Panc1 (cell line): ENCODE measurements at regions not wholly inside any gene's neighbourhood (a gene's known extent, or its start where the extent isn't known, plus 50 kb on each side); places are given as distances from the start of the nearest gene placed in this dataset.

Source experiments
- ATAC-seq: fragments of 200-7000 bp; cut with Tn5 transposase; 2 replicates; pipeline ENCODE4 v1.9.1; 2020; ENCODE audit warnings: mild to moderate bottlenecking, moderate library complexity
- BruUV-seq: library from RNA; stranded (reverse); fragments of 400-500 nt; replicated peaks from 2 replicates; lab custom pipeline; 2021; lab: Mats Ljungman, UMichigan
- CTCF ChIA-PET: fragments of 300-600 bp; sonication (Branson Sonifier 250); formaldehyde crosslinking; loops from one replicate; lab custom pipeline; 2022; ENCODE audit warnings: antibody characterized with exemption; lab: Charles Lee
- POLR2A ChIA-PET: fragments of 300-600 bp; sonication (Branson Sonifier 250); formaldehyde crosslinking; loops from one replicate; lab custom pipeline; 2022; ENCODE audit warnings: antibody characterized with exemption; lab: Charles Lee
- DNase-seq: peaks from one replicate; pipeline ENCODE4 v3.0.0-alpha.2; 2010; ENCODE audit warnings: low read depth, low spot score
- H3K27ac ChIP-seq: 2 replicates; pipeline ENCODE4 v1.5.1; 2011; ENCODE audit warnings: mild to moderate bottlenecking, low read length, inconsistent platforms
- H3K27me3 ChIP-seq: fragments of 200-500 bp; sonication (Bioruptor generic); 2 replicates; pipeline ENCODE4 v1.6.0; 2014; ENCODE audit warnings: low read length, inconsistent platforms; ENCODE audit not compliant: control insufficient read depth, insufficient read depth
- H3K36me3 ChIP-seq: fragments of 200-500 bp; sonication (Bioruptor generic); 2 replicates; pipeline ENCODE4 v1.5.1; 2014; ENCODE audit warnings: inconsistent platforms, mild to moderate bottlenecking, low read length, moderate library complexity; ENCODE audit not compliant: control insufficient read depth, insufficient read depth
- H3K4me1 ChIP-seq: 2 replicates; pipeline ENCODE4 v1.5.1; 2011; ENCODE audit warnings: inconsistent platforms, mild to moderate bottlenecking, low read length, moderate library complexity; ENCODE audit not compliant: control insufficient read depth, insufficient read depth
- H3K4me3 ChIP-seq, 2 experiments: 2 replicates each; pipeline ENCODE4 v1.5.1; 2011 to 2012; ENCODE audit warnings: low read depth in 2 of 2, low read length in 2 of 2, mild to moderate bottlenecking in 2 of 2, inconsistent platforms in 1 of 2, moderate library complexity in 1 of 2
- H3K9me3 ChIP-seq: fragments of 200-500 bp; sonication (Bioruptor generic); 2 replicates; pipeline ENCODE4 v1.5.1; 2014; ENCODE audit warnings: low read depth, mild to moderate bottlenecking, inconsistent platforms, low read length, moderate library complexity; ENCODE audit not compliant: control insufficient read depth, insufficient read depth
- POLR2AphosphoS5 ChIP-seq: IDR thresholded peaks from 2 replicates; pipeline ENCODE4 v1.6.1; 2012; ENCODE audit warnings: mild to moderate bottlenecking, low read depth, low read length, moderate library complexity
- SIN3A ChIP-seq: IDR thresholded peaks from 2 replicates; pipeline ENCODE4 v1.6.1; 2012; ENCODE audit warnings: low read depth, mild to moderate bottlenecking, low read length, moderate library complexity, borderline replicate concordance; ENCODE audit not compliant: insufficient read depth
- TCF7L2 ChIP-seq: IDR thresholded peaks from 2 replicates; pipeline ENCODE4 v1.6.1; 2011; ENCODE audit warnings: mild to moderate bottlenecking, low read depth, low read length, inconsistent platforms
- in situ Hi-C: cut with HindIII; loops from 2 replicates; pipeline ENCODE4 v1.10.0; 2016; ENCODE audit warnings: low sequenced_read_pairs, low pct_unique_long_range_greater_than_20kb
- intact Hi-C: fragments of 100-400 bp; cut with micrococcal nuclease; formaldehyde crosslinking; loops from one replicate; pipeline ENCODE4 v1.10.0; 2022; ENCODE audit not compliant: unreplicated experiment
- TF ChIP-seq, protein P1 (sequence below): fragments of 450-650 bp; IDR thresholded peaks from 2 replicates; pipeline ENCODE4 v1.5.1; 2017; ENCODE audit warnings: mild to moderate bottlenecking
- TF ChIP-seq, protein P2 (sequence below), 2 experiments: IDR thresholded peaks; 2 replicates each; pipeline ENCODE4 v1.6.1; 2011 to 2012; ENCODE audit warnings: low read depth in 2 of 2, control low read depth in 1 of 2, low read length in 1 of 2, mild to moderate bottlenecking in 1 of 2, moderate library complexity in 1 of 2; ENCODE audit not compliant: insufficient read depth in 1 of 2

DNA sequence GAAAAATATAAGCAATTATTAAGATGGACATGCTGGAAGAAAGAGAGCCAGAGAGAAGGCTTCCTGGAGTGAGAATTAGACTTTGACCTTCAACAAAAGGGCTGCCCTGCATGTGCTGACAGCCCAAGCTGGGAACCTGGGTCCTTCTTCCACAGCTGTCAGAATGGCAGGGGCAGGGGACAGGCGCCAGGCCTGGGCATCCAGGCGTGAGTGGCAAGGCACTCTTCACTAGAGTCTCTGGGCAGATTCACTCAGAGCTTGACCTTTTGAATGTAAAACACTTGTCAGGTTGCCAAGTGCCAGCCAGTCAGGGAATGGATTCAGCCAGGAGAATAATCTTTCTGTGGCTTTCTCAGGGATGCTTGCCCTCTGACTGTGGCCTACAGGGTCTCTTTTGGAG lies 119.1 kb upstream of the CLINT1 start:
- H3K36me3 ChIP-seq: no peaks in the 10 kb centered on the region
- in situ Hi-C loops (no loop called here), intact Hi-C loops (no loop called here)
- CTCF ChIA-PET: no interaction called here
- no TSS peak for BruUV-seq
- no peak overlapping the region for H3K27ac ChIP-seq
- H3K4me3 ChIP-seq: no peak overlapping the region
- H3K4me1 ChIP-seq: no peaks in the 10 kb centered on the region
- DNase-seq (no peak), ATAC-seq (no peak)
- TF ChIP-seq POLR2AphosphoS5 (no peak), TCF7L2 (no peak), SIN3A (no peak)
- TF ChIP-seq, protein P1, sequence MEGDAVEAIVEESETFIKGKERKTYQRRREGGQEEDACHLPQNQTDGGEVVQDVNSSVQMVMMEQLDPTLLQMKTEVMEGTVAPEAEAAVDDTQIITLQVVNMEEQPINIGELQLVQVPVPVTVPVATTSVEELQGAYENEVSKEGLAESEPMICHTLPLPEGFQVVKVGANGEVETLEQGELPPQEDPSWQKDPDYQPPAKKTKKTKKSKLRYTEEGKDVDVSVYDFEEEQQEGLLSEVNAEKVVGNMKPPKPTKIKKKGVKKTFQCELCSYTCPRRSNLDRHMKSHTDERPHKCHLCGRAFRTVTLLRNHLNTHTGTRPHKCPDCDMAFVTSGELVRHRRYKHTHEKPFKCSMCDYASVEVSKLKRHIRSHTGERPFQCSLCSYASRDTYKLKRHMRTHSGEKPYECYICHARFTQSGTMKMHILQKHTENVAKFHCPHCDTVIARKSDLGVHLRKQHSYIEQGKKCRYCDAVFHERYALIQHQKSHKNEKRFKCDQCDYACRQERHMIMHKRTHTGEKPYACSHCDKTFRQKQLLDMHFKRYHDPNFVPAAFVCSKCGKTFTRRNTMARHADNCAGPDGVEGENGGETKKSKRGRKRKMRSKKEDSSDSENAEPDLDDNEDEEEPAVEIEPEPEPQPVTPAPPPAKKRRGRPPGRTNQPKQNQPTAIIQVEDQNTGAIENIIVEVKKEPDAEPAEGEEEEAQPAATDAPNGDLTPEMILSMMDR: no peak
- TF ChIP-seq, protein P2, sequence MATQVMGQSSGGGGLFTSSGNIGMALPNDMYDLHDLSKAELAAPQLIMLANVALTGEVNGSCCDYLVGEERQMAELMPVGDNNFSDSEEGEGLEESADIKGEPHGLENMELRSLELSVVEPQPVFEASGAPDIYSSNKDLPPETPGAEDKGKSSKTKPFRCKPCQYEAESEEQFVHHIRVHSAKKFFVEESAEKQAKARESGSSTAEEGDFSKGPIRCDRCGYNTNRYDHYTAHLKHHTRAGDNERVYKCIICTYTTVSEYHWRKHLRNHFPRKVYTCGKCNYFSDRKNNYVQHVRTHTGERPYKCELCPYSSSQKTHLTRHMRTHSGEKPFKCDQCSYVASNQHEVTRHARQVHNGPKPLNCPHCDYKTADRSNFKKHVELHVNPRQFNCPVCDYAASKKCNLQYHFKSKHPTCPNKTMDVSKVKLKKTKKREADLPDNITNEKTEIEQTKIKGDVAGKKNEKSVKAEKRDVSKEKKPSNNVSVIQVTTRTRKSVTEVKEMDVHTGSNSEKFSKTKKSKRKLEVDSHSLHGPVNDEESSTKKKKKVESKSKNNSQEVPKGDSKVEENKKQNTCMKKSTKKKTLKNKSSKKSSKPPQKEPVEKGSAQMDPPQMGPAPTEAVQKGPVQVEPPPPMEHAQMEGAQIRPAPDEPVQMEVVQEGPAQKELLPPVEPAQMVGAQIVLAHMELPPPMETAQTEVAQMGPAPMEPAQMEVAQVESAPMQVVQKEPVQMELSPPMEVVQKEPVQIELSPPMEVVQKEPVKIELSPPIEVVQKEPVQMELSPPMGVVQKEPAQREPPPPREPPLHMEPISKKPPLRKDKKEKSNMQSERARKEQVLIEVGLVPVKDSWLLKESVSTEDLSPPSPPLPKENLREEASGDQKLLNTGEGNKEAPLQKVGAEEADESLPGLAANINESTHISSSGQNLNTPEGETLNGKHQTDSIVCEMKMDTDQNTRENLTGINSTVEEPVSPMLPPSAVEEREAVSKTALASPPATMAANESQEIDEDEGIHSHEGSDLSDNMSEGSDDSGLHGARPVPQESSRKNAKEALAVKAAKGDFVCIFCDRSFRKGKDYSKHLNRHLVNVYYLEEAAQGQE (IDR thresholded peaks at IDR 0.05; ENCODE audit: insufficient read depth in 1 of 2, low read depth in 2 of 2, low read length in 1 of 2): no peak
- POLR2A ChIA-PET: no interaction called here
- H3K9me3 ChIP-seq: no peaks in the 10 kb centered on the region
- no peaks in the 10 kb centered on the region for H3K27me3 ChIP-seq

DNA sequence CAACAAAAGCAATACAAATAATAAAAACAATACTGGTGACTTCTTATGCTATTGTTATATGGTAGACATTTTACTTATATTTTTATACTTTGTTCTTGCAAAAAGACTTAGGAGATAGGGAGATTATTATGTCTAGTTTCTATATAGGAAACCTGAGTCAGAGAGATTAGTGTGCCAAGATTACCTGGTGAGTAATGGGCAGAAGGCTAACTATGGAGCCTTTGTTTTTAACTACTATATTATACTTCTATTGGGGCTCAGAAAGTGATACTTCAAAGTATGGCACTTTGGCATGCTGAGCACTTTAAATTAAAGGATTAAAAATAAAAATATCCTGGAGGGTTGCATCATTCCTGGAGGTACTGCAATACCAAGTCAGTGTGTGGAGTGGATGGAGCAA lies 117.5 kb upstream of the CLINT1 start:
- in situ Hi-C loops: no loop called here
- no TSS peak for BruUV-seq
- Histone ChIP-seq H3K4me3 (no peak overlapping the region), H3K4me1 (no peaks in the 10 kb centered on the region), H3K9me3 (no peaks in the 10 kb centered on the region), H3K36me3 (no peaks in the 10 kb centered on the region), H3K27ac (no peak overlapping the region), H3K27me3 (no peaks in the 10 kb centered on the region)
- ATAC-seq: no peak
- POLR2A ChIA-PET: no interaction called here
- DNase-seq: no peak
- TF ChIP-seq TCF7L2 (no peak), SIN3A (no peak), POLR2AphosphoS5 (no peak)
- TF ChIP-seq, protein P1: no peak
- TF ChIP-seq, protein P2 (IDR thresholded peaks at IDR 0.05; ENCODE audit: insufficient read depth in 1 of 2, low read depth in 2 of 2, low read length in 1 of 2): no peak
- CTCF ChIA-PET: no interaction called here
- intact Hi-C loops: no loop called here
